ENCODE measurements at regions not wholly inside any gene's neighbourhood (a gene's known extent, or its start where the extent isn't known, plus 50 kb on each side); places are given as distances from the start of the nearest gene placed in this dataset.

DNA sequence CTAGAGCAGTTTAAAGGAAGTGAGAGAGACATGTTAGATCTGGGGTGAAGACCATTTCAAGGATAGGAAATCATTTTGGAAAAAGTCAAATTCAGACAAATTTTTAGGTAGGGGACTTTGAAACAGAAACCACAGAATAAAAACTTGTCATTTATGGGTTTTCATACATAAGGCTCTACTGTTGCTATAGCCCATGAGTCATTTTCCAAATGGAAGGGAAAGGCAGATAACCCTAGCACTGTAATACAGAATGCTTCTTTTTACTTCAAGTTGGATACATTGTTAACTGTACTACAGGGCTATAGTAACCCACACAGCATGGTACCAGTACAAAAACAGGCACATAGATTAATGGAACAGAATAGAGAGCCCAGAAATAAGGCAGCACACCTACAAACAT is 455.4 kb downstream of the EBF1 start:
- no peak for DNase-seq (ENCODE audit: low read depth)

DNA sequence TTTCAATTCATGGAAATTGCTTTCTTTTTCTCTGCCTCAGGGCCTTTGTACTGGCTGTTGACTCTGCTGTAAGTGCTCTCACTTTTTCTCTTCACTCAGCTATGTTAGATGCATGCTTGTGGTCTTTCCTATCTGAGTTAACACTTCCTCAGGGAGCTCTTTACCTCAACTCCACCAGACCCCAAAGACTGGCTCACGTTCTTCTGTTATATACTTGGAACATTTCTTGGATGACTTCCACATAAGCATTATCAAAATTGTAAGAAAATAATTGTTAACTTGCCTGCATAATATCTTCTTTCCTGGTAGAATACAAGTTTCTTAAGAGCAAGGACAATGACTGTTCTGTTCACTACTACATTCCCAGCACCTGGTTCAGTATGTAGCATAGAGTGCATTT is 455.9 kb downstream of the EBF1 start:
- DNase-seq (ENCODE audit: low read depth) = no peak

DNA sequence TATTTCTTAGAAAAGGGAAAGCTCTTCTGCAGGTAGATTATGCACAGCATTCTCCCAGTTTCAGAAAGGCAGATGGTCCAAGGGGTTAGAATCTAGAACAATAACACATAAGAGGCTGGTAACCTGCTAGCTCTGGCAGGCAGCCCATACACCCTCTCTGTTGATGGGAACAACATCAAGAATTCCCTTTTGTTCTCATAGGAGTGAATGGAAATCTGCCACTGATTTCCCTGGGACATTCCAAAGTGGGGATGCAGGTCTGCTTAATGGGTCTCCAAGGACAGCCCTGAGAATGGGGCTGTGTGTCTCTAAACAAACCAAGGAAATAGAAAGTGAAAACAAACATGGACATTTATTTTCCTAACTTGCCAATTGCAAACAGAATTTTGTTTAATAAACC is 456.8 kb downstream of the EBF1 start:
- DNase-seq (ENCODE audit: low read depth) = no peak

DNA sequence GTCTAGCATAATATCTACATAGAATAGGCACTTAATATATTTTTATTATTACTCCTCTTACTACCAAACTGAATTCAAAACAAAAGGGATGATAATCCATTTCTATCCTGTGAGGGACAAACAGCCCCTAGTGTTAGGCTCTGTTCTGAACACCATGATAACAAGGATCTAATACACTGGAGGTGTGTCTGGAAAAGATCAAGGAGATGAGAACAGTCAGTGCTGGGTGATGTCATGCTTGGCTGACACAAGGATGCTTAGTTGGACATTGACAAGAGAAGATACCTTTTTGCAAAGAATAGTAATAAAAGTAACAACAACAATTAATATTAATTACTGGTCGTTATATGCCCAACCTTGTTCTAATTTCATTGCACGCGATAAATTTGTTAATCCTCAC is 458.7 kb downstream of the EBF1 start:
- DNase-seq (ENCODE audit: low read depth) = no peak

DNA sequence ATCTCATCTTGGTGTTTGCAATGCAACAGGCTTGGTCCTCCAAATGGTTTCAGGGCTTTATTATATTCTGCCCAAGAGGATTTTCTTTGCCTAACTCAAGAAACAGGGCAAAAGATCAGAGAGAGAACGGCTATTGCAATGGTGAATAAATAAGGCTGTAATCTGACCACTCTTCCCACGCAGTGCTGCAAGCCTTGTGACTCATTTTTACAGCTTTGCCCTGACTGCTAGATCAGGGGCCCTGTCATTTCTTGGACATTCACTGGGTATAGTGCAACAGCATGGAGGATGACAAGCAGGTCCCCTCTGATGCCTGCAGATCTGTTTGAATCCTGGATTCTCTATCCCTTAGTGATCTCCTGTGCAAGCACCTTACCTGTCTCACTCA is 459.1 kb downstream of the EBF1 start:
- peak; percentile 26 for DNase-seq (ENCODE audit: low read depth)

DNA sequence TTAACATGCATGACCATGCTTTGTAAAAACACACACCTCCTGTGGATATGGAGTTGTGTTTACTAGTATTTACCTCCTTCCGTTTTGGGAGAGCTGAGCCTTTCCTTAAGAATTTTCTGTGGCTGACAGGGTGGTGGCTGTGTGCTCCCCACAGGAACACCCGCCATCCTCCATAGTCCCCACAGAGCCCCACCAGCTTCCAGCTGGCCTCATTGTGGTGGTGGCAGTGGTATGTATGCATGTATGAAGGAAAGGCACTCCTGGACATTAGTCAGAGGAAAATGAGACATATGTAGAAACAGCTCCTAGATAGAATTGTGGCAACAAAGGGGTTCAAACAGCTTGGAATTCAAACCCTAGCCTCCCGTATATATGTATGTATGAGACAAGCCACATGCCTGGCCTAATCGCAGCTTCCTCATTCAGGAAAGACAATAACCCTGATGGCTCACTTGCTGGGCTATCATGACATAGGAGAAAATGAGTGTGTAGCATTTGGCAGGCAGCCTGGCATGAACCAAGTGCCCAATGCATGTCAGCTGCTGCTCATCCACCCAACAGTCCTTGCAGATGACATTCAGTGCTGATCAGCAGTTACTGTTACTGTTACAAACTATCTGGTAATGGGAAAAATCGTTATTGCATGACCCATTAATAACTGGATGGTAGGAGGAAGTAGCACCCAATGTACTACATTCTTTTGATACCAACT is 459.7 kb downstream of the EBF1 start:
- peak; percentile 60 for DNase-seq (ENCODE audit: low read depth)

DNA sequence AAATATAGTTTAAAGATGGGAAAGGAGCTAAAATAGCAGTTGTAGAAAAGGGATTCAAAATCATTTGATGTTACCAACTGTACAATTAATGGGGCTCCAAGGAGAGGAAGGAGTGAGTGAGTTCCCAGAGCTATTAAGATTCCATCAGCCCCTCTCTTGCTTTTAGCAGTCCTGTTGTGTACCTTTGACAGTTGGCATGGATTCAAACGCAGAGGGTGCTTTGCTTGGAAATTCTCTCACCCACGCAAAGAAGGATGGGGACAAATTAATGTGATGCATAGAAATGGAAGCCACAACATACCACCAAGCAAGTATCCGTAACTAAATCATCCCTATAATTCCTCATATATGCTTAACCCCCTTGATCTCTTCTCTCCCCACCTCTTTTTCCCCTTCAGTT is 461.3 kb downstream of the EBF1 start:
- no peak for DNase-seq (ENCODE audit: low read depth)

DNA sequence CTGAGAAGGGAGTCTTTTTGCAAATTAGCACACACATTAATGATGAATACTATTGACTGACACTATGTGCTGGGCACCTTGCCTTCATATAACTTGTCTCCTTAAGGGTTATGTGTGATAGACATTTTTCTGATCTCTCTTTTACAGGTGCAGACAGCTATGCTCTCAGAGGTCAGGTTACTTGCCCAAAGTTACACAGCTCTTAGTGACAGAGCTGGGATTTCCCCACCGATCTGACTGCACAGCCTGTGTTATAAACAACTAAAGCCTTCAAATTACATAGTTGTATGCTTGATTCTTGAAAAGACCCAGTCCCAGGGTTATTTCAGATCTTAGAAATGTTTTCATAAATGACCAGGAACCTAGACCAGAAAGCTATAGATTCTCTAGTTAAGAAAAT is 462.7 kb downstream of the EBF1 start:
- DNase-seq (ENCODE audit: low read depth) = no peak

DNA sequence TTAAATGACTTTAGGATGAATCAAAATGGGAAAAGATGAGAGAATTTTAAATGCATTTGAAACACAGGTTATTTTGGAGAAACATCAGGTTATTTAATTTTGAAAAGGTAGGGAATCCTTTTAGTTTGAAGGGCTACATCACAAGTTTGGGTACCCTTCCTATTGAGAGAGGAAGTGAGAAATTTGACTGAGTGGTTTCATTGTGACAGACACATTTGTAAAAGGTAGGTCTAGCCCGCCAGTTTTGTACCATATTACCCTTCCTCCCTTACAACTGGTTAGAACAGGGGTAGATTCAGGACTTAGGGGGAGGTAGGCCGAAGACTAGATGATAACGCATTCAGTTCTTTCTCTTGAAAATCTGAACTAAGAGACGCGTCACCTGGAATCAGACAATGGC is 464.2 kb downstream of the EBF1 start:
- DNase-seq (ENCODE audit: low read depth) = no peak

DNA sequence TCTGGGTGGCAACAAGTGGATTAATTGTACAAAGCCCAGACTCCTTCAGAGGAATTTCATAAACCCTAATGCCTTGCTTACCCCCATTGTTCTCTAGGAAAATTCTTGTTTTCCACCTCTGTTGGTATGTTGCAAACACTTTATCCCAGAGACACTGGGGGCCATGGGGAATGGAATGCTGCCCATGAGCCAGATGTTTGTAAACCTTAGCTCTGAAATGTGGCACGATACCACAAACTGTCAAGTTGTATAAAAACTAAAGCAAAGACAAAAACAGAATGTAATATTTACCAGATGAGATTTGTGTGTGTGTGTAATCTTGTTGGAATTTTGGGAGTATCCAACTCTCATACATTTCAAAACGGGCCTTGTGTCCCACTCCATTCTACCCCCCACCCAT is 465.0 kb downstream of the EBF1 start:
- peak; percentile 2 for DNase-seq (ENCODE audit: low read depth)

DNA sequence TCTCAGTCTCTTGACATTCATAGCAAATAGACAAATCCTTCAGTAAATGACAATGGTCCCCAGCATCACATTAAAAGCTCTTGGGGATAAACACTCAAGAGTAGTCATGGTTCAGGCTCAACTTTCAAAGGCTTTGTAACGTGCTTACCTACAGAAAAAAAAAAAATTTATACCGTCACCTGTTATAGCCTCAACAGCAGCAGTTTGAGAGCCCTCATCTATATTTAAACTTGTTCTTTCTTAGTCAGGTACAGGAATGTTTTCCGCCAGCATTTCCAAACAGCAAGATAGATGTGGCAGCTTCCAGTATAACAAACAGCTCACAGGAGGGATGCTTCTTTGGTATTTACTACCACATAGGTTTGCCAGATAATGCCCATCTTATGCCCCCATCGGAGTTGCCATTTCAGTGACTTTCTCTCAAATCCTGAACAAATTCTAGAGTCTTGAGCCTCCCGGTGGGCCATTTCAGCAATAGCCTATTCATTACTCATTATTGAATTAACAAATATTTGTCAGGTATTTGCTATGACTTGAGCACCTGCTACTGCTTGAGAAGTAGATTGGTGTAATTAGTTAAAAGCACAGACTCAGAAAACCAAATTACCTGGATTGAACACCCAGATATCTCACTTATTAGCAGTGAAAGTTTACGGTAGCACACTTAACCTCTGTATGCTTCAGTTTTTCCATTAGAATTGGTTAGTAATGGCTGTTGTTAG is 470.0 kb downstream of the EBF1 start:
- DNase-seq (ENCODE audit: low read depth) = no peak

DNA sequence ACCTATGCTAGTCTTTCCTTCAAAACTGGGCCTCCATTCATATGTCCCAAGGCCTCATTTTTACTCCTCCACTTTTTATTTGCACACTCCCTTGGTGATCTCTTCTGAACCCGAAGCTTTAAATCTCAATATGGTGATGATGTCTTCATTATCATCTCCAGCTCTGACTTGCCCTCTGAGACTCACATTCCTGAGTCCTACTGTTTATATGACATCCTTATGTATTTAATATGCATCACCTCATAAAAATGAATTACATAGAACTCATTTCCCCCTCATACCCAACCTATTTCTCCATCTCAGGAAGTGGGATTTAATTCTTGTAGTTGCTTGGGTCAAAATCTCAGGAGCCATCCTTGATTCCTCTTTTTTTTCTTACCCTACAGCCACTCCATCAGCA is 473.0 kb downstream of the EBF1 start:
- DNase-seq (ENCODE audit: low read depth) = no peak

DNA sequence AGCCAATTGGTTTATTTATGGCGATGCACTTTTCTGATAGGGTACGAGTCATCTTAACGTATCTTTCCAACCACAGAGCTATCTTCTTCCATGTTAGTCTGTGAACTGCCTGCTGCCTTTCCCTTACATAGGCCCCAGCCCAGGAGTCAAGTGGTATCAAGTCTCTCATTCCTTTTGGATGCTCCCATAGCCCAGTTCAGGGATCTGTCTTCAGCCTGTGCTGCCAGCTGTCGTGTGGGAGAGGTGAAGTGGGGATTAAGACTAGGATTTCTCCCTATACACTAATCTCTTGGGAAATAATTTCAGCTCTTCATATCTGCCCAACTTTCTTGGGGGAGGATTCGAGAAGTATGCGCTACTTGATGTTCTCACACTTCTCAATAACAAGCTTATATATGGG is 475.7 kb downstream of the EBF1 start:
- DNase-seq (ENCODE audit: low read depth) = peak; percentile 64

DNA sequence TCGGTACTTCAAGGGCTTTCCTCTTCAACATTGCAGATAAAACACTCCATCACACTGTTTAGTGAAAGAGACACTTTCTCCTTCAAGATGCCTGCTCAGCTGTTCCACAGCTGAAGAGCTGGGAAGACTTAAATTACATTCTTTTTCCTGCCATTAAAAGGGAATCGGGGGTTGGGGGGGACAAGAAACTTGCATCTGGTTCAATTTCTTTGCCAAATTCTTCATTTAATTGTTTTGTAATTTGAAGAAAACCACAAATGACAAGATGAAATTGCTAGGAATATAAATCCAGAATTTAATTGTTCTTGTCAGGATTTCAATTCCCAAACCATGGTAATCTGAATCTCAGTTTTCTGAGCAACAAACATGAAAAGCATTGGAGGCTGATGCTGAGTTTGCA is 478.3 kb downstream of the EBF1 start:
- no peak for DNase-seq (ENCODE audit: low read depth)

DNA sequence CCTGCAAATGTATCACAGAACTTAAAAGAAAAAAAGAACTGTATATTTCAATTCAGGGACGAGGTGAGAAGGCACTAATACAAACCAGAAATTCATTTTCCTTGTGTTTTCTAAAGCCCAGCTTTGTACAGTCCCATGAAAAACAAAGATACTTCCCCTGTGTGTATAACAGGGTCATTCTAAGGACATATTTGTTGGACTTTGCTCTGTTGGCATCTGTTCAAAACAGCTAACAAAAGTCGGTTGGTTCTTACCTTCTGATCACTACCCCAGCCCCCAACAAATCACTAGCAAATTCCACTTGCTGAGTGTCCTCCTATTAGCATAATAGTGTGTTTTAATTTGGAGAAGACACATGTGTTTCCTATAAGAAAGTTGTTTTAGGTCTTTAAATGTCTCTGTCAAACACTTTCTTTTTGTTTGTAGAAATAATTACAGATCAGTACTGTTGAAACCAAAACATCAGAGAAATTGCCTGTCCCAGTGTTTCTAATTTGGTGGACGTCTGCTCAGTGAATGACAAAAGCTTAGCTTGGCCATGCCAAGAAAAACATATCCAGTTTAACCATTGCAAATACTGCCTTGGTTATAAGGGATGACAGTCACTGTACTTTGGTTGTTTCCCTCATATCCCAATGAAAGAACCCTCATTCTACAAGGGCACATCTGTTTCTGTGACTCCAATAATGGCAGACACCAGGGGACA is 480.5 kb downstream of the EBF1 start:
- DNase-seq (ENCODE audit: low read depth) = no peak

DNA sequence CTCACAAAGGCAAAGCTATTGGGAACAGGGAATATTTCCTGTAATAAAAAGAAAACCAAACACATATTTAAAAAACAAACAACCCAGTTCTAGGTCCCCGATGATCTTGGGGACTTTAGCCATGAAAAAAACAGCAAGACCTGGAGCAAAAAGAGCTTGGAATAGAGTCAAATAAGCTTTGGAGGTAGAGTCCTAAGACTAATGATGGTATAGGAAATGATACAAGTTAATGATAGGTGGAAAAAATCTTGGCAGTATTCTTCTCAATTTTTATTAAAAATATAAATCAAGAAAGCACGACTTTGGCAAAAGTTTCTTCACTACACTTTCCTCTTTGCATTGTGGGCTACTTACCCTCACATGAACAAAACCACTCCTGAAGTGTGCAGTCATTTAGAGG is 481.5 kb downstream of the EBF1 start:
- no peak for DNase-seq (ENCODE audit: low read depth)

DNA sequence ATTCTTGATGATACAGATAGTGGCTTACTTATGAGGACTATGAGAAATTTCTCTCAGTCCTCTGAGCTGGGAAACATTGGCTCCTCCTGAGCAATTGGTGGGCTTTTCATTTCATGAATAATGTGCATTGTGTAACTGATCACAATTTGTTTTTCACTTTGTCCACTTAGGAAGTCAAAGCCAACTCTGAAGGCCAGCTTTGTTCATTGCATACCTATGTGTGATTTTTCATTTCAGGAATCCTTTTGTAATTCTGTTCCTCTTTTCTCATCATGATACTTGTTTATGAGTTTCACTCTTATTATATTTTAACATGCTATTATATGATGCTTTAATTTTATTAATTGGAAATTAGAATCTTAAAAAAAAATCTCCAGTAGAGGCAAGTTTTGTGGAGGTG is 483.0 kb downstream of the EBF1 start:
- no peak for DNase-seq (ENCODE audit: low read depth)

DNA sequence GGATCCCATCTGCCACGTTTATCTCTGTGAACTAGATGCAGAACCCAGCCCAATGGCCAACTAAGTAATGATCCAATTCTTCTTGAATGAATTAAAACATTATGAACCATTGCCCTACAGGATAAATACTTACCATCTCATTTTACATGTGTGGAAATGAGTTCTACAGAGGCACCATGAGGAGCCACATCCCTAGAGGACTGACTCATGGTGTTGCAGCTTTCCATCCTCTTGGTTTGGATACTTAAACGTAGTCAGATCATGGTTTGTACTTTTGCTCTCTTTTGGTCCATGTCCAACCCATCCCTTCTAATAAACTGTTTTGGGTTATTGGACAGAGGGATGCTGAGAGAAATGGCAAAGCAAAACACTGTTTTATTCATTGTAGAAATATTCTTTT is 484.8 kb downstream of the EBF1 start:
- DNase-seq (ENCODE audit: low read depth) = no peak

DNA sequence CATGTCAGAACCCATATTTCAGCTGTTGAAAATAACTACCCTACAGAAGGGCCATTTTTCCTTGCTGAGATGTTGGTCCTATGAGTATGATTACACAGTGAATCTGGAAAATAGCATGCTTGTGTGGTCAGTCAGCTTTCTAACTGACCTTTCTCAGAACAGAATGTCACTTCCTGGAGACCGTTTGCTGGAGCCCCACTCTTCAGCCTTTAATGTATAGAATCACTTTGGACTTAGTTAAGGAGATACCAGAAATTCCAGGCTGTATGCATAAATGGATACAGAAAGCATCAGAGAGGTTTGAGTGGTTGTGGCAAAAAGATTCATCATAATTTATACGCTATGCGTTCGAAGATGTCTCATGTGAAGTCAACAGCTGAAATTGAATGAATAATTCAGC is 488.1 kb downstream of the EBF1 start:
- no peak for DNase-seq (ENCODE audit: low read depth)

DNA sequence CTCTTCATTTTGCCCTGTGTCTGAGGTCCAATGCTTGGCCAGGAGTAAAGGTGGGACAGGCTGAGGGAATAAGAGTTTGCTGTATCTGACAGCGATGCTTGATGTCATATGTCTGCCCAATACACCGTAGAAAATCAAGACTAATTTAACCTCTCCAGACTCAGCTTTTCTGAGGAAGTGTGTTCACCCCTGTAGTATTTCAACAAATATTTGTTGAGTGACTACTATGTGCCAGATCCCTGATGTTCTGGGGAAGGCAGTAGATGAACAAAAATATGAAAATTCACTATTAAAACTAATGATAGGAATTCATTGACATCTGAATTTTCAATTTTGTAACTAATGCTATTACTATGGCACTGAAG is 489.7 kb downstream of the EBF1 start:
- no peak for DNase-seq (ENCODE audit: low read depth)

DNA sequence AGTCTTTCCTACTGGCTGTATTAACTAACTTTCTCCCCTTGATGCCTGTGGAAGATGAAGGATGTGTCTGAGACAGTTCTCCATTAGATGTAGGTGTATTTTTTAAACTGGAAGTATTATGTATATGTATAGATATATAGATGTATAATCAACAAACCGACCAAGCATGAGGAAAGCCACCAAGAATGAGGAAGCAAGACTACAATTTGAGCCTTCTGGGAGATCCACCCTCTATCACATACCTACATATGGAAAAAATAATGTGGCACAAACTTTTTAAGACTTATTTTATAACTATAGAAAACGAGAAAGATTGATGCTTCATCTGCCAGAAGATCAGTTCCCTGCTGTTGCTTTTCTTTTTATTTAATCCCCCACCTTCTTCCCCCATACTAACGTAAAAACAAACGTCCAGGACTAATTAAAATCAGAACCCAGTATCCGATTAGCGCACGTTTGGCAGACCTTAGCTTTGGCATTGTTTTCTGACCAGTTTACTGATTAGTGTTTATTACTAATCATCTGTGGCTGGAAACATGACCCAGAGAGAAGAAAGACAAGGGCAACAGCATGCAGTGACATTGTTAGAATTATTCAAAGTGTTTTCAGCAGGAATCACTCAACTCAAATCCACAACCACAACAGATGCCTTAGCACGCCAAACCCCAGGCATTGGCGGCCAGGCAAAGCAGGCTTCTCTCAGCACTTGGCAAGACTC is 490.2 kb downstream of the EBF1 start:
- peak; percentile 89 for DNase-seq (ENCODE audit: low read depth)

DNA sequence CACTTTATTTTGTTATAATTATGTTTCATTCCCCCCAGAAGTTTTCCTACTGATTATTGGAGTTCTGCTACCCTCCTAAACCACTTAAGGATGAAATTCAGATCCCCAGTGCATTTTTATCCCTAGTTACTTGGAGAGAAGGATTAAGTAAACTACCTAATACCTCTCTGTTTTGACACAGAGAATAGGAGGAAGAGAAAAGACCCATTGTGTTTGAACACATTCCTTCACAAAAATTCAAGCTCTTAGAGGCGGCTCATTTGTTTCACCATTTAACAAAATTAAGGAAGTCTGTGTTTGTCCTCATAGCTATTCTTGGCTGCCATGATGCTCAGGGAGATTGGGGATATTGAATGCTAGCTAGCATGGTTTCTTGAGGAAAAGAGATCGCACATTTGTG is 492.6 kb downstream of the EBF1 start:
- DNase-seq (ENCODE audit: low read depth) = no peak

Measured in myocyte (in vitro differentiated cells).